ENCODE measurements at regions not wholly inside any gene's neighbourhood (a gene's known extent, or its start where the extent isn't known, plus 50 kb on each side); places are given as distances from the start of the nearest gene placed in this dataset.

- Histone ChIP-seq H3K27me3 (replicated peaks in 2 of 5; ENCODE audit: control insufficient read depth in 4 of 5, insufficient read depth in 5 of 5, low read length in 4 of 5) (no peaks in the 10 kb centered on the region), H3K27ac (ENCODE audit: insufficient read depth in 1 of 2, low read depth in 1 of 2, low read length in 2 of 2, poor library complexity in 1 of 2, severe bottlenecking in 2 of 2) (no peak overlapping the region), H3K4me3 (ENCODE audit: control insufficient read depth in 1 of 7, extremely low read depth in 1 of 7, insufficient read depth in 4 of 7, low read depth in 2 of 7, low read length in 6 of 7) (no peak overlapping the region), H3K36me3 (ENCODE audit: control insufficient read depth in 4 of 4, insufficient read depth in 4 of 4, low read length in 3 of 4) (no peaks in the 10 kb centered on the region), H3K9me3 (ENCODE audit: control extremely low read depth in 1 of 5, control insufficient read depth in 4 of 5, insufficient read depth in 2 of 5, low read depth in 1 of 5, low read length in 4 of 5) (no peaks in the 10 kb centered on the region), H3K4me1 (ENCODE audit: control extremely low read depth in 1 of 4, control insufficient read depth in 4 of 4, insufficient read depth in 4 of 4, low read length in 3 of 4) (no peaks in the 10 kb centered on the region)
- DNase-seq: no peak
- ChIA-PET CTCF (no interaction called here), POLR2A (no interaction called here)
- 100% methylated on average over 2 of the region's 3 CpGs for WGBS (ENCODE audit: insufficient coverage)
Measured at GRCh38 chr15:36130641-36131310, 448.6 kb upstream of the CDIN1 start.

GRCh38 chr15:36133742-36134141, 445.7 kb upstream of the CDIN1 start:
- no peak for DNase-seq
- CTCF ChIA-PET: no interaction called here
- Histone ChIP-seq H3K4me3 (ENCODE audit: control insufficient read depth in 1 of 7, extremely low read depth in 1 of 7, insufficient read depth in 4 of 7, low read depth in 2 of 7, low read length in 6 of 7) (no peak overlapping the region), H3K4me1 (ENCODE audit: control extremely low read depth in 1 of 4, control insufficient read depth in 4 of 4, insufficient read depth in 4 of 4, low read length in 3 of 4) (no peaks in the 10 kb centered on the region), H3K9me3 (ENCODE audit: control extremely low read depth in 1 of 5, control insufficient read depth in 4 of 5, insufficient read depth in 2 of 5, low read depth in 1 of 5, low read length in 4 of 5) (no peaks in the 10 kb centered on the region), H3K27me3 (replicated peaks in 2 of 5; ENCODE audit: control insufficient read depth in 4 of 5, insufficient read depth in 5 of 5, low read length in 4 of 5) (no peaks in the 10 kb centered on the region), H3K36me3 (ENCODE audit: control insufficient read depth in 4 of 4, insufficient read depth in 4 of 4, low read length in 3 of 4) (no peaks in the 10 kb centered on the region), H3K27ac (ENCODE audit: insufficient read depth in 1 of 2, low read depth in 1 of 2, low read length in 2 of 2, poor library complexity in 1 of 2, severe bottlenecking in 2 of 2) (no peak overlapping the region)
- WGBS (ENCODE audit: insufficient coverage): 94% methylated on average over 2 of the region's 2 CpGs
- POLR2A ChIA-PET: no interaction called here

- 100% methylated on average over 1 of the region's 2 CpGs for WGBS (ENCODE audit: insufficient coverage)
- H3K9me3 ChIP-seq (ENCODE audit: control extremely low read depth in 1 of 5, control insufficient read depth in 4 of 5, insufficient read depth in 2 of 5, low read depth in 1 of 5, low read length in 4 of 5): no peaks in the 10 kb centered on the region
- no peaks in the 10 kb centered on the region for H3K4me1 ChIP-seq (ENCODE audit: control extremely low read depth in 1 of 4, control insufficient read depth in 4 of 4, insufficient read depth in 4 of 4, low read length in 3 of 4)
- no peaks in the 10 kb centered on the region for H3K36me3 ChIP-seq (ENCODE audit: control insufficient read depth in 4 of 4, insufficient read depth in 4 of 4, low read length in 3 of 4)
- no peak overlapping the region for H3K27ac ChIP-seq (ENCODE audit: insufficient read depth in 1 of 2, low read depth in 1 of 2, low read length in 2 of 2, poor library complexity in 1 of 2, severe bottlenecking in 2 of 2)
- no peaks in the 10 kb centered on the region for H3K27me3 ChIP-seq (replicated peaks in 2 of 5; ENCODE audit: control insufficient read depth in 4 of 5, insufficient read depth in 5 of 5, low read length in 4 of 5)
- no peak overlapping the region for H3K4me3 ChIP-seq (ENCODE audit: control insufficient read depth in 1 of 7, extremely low read depth in 1 of 7, insufficient read depth in 4 of 7, low read depth in 2 of 7, low read length in 6 of 7)
- ChIA-PET CTCF (no interaction called here), POLR2A (no interaction called here)
- DNase-seq: no peak
Measured at GRCh38 chr15:36136049-36136448, 443.4 kb upstream of the CDIN1 start.

- ChIA-PET POLR2A (no interaction called here), CTCF (no interaction called here)
- peaks cover 0 to 9% (median 0%) of the 10 kb centered on the region in 5 experiments for H3K9me3 ChIP-seq (ENCODE audit: control extremely low read depth in 1 of 5, control insufficient read depth in 4 of 5, insufficient read depth in 2 of 5, low read depth in 1 of 5, low read length in 4 of 5)
- H3K27ac ChIP-seq (ENCODE audit: insufficient read depth in 1 of 2, low read depth in 1 of 2, low read length in 2 of 2, poor library complexity in 1 of 2, severe bottlenecking in 2 of 2): no peak overlapping the region
- DNase-seq: no peak
- no peaks in the 10 kb centered on the region for H3K36me3 ChIP-seq (ENCODE audit: control insufficient read depth in 4 of 4, insufficient read depth in 4 of 4, low read length in 3 of 4)
- no peaks in the 10 kb centered on the region for H3K4me1 ChIP-seq (ENCODE audit: control extremely low read depth in 1 of 4, control insufficient read depth in 4 of 4, insufficient read depth in 4 of 4, low read length in 3 of 4)
- H3K27me3 ChIP-seq (replicated peaks in 2 of 5; ENCODE audit: control insufficient read depth in 4 of 5, insufficient read depth in 5 of 5, low read length in 4 of 5): no peaks in the 10 kb centered on the region
- H3K4me3 ChIP-seq (ENCODE audit: control insufficient read depth in 1 of 7, extremely low read depth in 1 of 7, insufficient read depth in 4 of 7, low read depth in 2 of 7, low read length in 6 of 7): no peak overlapping the region
Measured at GRCh38 chr15:36152936-36153335, 426.5 kb upstream of the CDIN1 start.

- H3K27ac ChIP-seq (ENCODE audit: insufficient read depth in 1 of 2, low read depth in 1 of 2, low read length in 2 of 2, poor library complexity in 1 of 2, severe bottlenecking in 2 of 2): no peak overlapping the region
- no peak for DNase-seq
- H3K36me3 ChIP-seq (ENCODE audit: control insufficient read depth in 4 of 4, insufficient read depth in 4 of 4, low read length in 3 of 4): no peaks in the 10 kb centered on the region
- no peaks in the 10 kb centered on the region for H3K4me1 ChIP-seq (ENCODE audit: control extremely low read depth in 1 of 4, control insufficient read depth in 4 of 4, insufficient read depth in 4 of 4, low read length in 3 of 4)
- ChIA-PET CTCF (no interaction called here), POLR2A (interaction anchor here (0.6 kb wide), 1 partner anchor 639 kb away, joined by 3 read pairs; no protein-coding TSS in a partner anchor)
- H3K9me3 ChIP-seq (ENCODE audit: control extremely low read depth in 1 of 5, control insufficient read depth in 4 of 5, insufficient read depth in 2 of 5, low read depth in 1 of 5, low read length in 4 of 5): peaks cover 0 to 4% (median 0%) of the 10 kb centered on the region in 5 experiments
- 17% methylated on average over 1 of the region's 1 CpG for WGBS (ENCODE audit: insufficient coverage)
- no peak overlapping the region for H3K4me3 ChIP-seq (ENCODE audit: control insufficient read depth in 1 of 7, extremely low read depth in 1 of 7, insufficient read depth in 4 of 7, low read depth in 2 of 7, low read length in 6 of 7)
- H3K27me3 ChIP-seq (replicated peaks in 2 of 5; ENCODE audit: control insufficient read depth in 4 of 5, insufficient read depth in 5 of 5, low read length in 4 of 5): no peaks in the 10 kb centered on the region
Measured at GRCh38 chr15:36156879-36157427, 422.5 kb upstream of the CDIN1 start.

GRCh38 chr15:36160351-36160750, 419.1 kb upstream of the CDIN1 start:
- Histone ChIP-seq H3K27ac (ENCODE audit: insufficient read depth in 1 of 2, low read depth in 1 of 2, low read length in 2 of 2, poor library complexity in 1 of 2, severe bottlenecking in 2 of 2) (no peak overlapping the region), H3K27me3 (replicated peaks in 2 of 5; ENCODE audit: control insufficient read depth in 4 of 5, insufficient read depth in 5 of 5, low read length in 4 of 5) (no peaks in the 10 kb centered on the region), H3K9me3 (ENCODE audit: control extremely low read depth in 1 of 5, control insufficient read depth in 4 of 5, insufficient read depth in 2 of 5, low read depth in 1 of 5, low read length in 4 of 5) (peaks cover 0 to 3% (median 0%) of the 10 kb centered on the region in 5 experiments), H3K36me3 (ENCODE audit: control insufficient read depth in 4 of 4, insufficient read depth in 4 of 4, low read length in 3 of 4) (no peaks in the 10 kb centered on the region), H3K4me3 (ENCODE audit: control insufficient read depth in 1 of 7, extremely low read depth in 1 of 7, insufficient read depth in 4 of 7, low read depth in 2 of 7, low read length in 6 of 7) (no peak overlapping the region), H3K4me1 (ENCODE audit: control extremely low read depth in 1 of 4, control insufficient read depth in 4 of 4, insufficient read depth in 4 of 4, low read length in 3 of 4) (no peaks in the 10 kb centered on the region)
- DNase-seq: no peak
- no CpG with 5 or more reads among the region's 1 CpG for WGBS (ENCODE audit: insufficient coverage)
- POLR2A ChIA-PET: no interaction called here
- CTCF ChIA-PET: no interaction called here

- Histone ChIP-seq H3K27ac (ENCODE audit: insufficient read depth in 1 of 2, low read depth in 1 of 2, low read length in 2 of 2, poor library complexity in 1 of 2, severe bottlenecking in 2 of 2) (no peak overlapping the region), H3K27me3 (replicated peaks in 2 of 5; ENCODE audit: control insufficient read depth in 4 of 5, insufficient read depth in 5 of 5, low read length in 4 of 5) (no peaks in the 10 kb centered on the region), H3K9me3 (ENCODE audit: control extremely low read depth in 1 of 5, control insufficient read depth in 4 of 5, insufficient read depth in 2 of 5, low read depth in 1 of 5, low read length in 4 of 5) (peaks cover 0 to 3% (median 0%) of the 10 kb centered on the region in 5 experiments), H3K36me3 (ENCODE audit: control insufficient read depth in 4 of 4, insufficient read depth in 4 of 4, low read length in 3 of 4) (no peaks in the 10 kb centered on the region), H3K4me3 (ENCODE audit: control insufficient read depth in 1 of 7, extremely low read depth in 1 of 7, insufficient read depth in 4 of 7, low read depth in 2 of 7, low read length in 6 of 7) (no peak overlapping the region), H3K4me1 (ENCODE audit: control extremely low read depth in 1 of 4, control insufficient read depth in 4 of 4, insufficient read depth in 4 of 4, low read length in 3 of 4) (no peaks in the 10 kb centered on the region)
- DNase-seq: no peak
- ChIA-PET CTCF (no interaction called here), POLR2A (no interaction called here)
Measured at GRCh38 chr15:36161108-36161507, 418.3 kb upstream of the CDIN1 start.

Measured in common myeloid progenitor, CD34-positive (primary cell).